Liver (tissue), 3 donors: ENCODE measurements at regions not wholly inside any gene's neighbourhood (a gene's known extent, or its start where the extent isn't known, plus 50 kb on each side); places are given as distances from the start of the nearest gene placed in this dataset.

Experiments
- FOXA1 ChIP-seq: IDR thresholded peaks from 2 replicates; pipeline ENCODE4 v1.6.1; 2016; ENCODE audit warnings: antibody characterized with exemption
- HNF4A ChIP-seq, 2 donors: conservative IDR thresholded peaks; 2 replicates each; pipeline ENCODE4 v1.6.1; 2016; ENCODE audit warnings: antibody characterized with exemption in 2 of 2, mild to moderate bottlenecking in 2 of 2
- JUND ChIP-seq, 2 donors: IDR thresholded peaks; 2 replicates each; pipeline ENCODE4 v1.6.1; 2016; ENCODE audit warnings: antibody characterized with exemption in 2 of 2
- TAF1 ChIP-seq: conservative IDR thresholded peaks from 2 replicates; pipeline ENCODE4 v1.6.1; 2016; ENCODE audit warnings: antibody characterized with exemption, mild to moderate bottlenecking
- YY1 ChIP-seq: IDR thresholded peaks from 2 replicates; pipeline ENCODE4 v1.6.1; 2016; ENCODE audit warnings: antibody characterized with exemption, mild to moderate bottlenecking
- TF ChIP-seq, protein P1 (sequence below): fragments of 150-350 bp; IDR thresholded peaks from 2 replicates; pipeline ENCODE4 v1.5.1; 2017; ENCODE audit warnings: improper control_type of control experiment, low read depth, low read length; ENCODE audit not compliant: missing input control
- TF ChIP-seq, protein P2 (sequence below): IDR thresholded peaks from 2 replicates; pipeline ENCODE4 v1.6.1; 2016; ENCODE audit warnings: antibody characterized with exemption
- TF ChIP-seq, protein P3 (sequence below): IDR thresholded peaks from 2 replicates; pipeline ENCODE4 v1.6.1; 2016; ENCODE audit warnings: antibody characterized with exemption, mild to moderate bottlenecking
- donor health status: healthy.
- donor health status: healthy.

DNA sequence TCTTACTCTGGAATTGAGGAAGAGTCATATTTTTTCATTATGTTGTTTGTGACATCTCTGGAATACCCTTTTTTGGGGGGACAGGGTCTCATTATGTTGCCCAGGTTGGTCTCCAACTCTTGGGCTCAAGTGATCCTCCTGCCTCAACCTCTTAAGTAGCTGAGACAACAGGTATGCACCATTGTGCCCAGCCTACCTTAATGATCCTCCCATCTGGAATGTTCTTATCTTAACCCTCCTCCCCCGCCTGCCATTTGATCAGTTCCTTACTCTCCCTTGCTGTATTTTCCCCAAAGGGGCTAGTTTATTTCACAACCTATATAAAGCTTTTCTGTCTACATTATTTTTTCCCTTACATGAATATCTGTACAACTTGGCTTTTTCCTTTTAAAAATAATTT is 594.7 kb downstream of the METTL15 start:
- TF ChIP-seq YY1, result no peak
- TF ChIP-seq, protein P1, sequence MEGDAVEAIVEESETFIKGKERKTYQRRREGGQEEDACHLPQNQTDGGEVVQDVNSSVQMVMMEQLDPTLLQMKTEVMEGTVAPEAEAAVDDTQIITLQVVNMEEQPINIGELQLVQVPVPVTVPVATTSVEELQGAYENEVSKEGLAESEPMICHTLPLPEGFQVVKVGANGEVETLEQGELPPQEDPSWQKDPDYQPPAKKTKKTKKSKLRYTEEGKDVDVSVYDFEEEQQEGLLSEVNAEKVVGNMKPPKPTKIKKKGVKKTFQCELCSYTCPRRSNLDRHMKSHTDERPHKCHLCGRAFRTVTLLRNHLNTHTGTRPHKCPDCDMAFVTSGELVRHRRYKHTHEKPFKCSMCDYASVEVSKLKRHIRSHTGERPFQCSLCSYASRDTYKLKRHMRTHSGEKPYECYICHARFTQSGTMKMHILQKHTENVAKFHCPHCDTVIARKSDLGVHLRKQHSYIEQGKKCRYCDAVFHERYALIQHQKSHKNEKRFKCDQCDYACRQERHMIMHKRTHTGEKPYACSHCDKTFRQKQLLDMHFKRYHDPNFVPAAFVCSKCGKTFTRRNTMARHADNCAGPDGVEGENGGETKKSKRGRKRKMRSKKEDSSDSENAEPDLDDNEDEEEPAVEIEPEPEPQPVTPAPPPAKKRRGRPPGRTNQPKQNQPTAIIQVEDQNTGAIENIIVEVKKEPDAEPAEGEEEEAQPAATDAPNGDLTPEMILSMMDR, result no peak
- no peak for TF ChIP-seq HNF4A (conservative IDR thresholded peaks at IDR 0.05)
- no peak for TF ChIP-seq TAF1
- TF ChIP-seq FOXA1, result no peak
- TF ChIP-seq, protein P2, sequence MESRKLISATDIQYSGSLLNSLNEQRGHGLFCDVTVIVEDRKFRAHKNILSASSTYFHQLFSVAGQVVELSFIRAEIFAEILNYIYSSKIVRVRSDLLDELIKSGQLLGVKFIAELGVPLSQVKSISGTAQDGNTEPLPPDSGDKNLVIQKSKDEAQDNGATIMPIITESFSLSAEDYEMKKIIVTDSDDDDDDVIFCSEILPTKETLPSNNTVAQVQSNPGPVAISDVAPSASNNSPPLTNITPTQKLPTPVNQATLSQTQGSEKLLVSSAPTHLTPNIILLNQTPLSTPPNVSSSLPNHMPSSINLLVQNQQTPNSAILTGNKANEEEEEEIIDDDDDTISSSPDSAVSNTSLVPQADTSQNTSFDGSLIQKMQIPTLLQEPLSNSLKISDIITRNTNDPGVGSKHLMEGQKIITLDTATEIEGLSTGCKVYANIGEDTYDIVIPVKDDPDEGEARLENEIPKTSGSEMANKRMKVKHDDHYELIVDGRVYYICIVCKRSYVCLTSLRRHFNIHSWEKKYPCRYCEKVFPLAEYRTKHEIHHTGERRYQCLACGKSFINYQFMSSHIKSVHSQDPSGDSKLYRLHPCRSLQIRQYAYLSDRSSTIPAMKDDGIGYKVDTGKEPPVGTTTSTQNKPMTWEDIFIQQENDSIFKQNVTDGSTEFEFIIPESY, result no peak
- TF ChIP-seq JUND (IDR thresholded peaks at IDR 0.05), result no peak
- TF ChIP-seq, protein P3, sequence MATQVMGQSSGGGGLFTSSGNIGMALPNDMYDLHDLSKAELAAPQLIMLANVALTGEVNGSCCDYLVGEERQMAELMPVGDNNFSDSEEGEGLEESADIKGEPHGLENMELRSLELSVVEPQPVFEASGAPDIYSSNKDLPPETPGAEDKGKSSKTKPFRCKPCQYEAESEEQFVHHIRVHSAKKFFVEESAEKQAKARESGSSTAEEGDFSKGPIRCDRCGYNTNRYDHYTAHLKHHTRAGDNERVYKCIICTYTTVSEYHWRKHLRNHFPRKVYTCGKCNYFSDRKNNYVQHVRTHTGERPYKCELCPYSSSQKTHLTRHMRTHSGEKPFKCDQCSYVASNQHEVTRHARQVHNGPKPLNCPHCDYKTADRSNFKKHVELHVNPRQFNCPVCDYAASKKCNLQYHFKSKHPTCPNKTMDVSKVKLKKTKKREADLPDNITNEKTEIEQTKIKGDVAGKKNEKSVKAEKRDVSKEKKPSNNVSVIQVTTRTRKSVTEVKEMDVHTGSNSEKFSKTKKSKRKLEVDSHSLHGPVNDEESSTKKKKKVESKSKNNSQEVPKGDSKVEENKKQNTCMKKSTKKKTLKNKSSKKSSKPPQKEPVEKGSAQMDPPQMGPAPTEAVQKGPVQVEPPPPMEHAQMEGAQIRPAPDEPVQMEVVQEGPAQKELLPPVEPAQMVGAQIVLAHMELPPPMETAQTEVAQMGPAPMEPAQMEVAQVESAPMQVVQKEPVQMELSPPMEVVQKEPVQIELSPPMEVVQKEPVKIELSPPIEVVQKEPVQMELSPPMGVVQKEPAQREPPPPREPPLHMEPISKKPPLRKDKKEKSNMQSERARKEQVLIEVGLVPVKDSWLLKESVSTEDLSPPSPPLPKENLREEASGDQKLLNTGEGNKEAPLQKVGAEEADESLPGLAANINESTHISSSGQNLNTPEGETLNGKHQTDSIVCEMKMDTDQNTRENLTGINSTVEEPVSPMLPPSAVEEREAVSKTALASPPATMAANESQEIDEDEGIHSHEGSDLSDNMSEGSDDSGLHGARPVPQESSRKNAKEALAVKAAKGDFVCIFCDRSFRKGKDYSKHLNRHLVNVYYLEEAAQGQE, result no peak
